GM23338 (cell line): ENCODE measurements at regions not wholly inside any gene's neighbourhood (a gene's known extent, or its start where the extent isn't known, plus 50 kb on each side); places are given as distances from the start of the nearest gene placed in this dataset.

Experiments used
- ATAC-seq: fragments of 200-7000 bp; cut with Tn5 transposase; 3 replicates; pipeline ENCODE4 v1.9.1; 2020
- DNase-seq: peaks from one replicate; pipeline ENCODE4 v3.0.0-alpha.2; 2015; ENCODE audit warnings: low spot score
- H2AFZ ChIP-seq: fragments of 200-600 bp; sonication (generic); 2 replicates; pipeline ENCODE4 v1.8.0; 2016; ENCODE audit warnings: antibody characterized with exemption, mild to moderate bottlenecking, moderate library complexity
- H3F3A ChIP-seq: fragments of 200-600 bp; sonication (generic); replicated peaks from 2 replicates; pipeline ENCODE4 v1.8.0; 2017; ENCODE audit warnings: antibody characterized with exemption, mixed run types, low read depth
- H3K27ac ChIP-seq: fragments of 200-600 bp; sonication (generic); 2 replicates; pipeline ENCODE4 v1.6.1; 2016; ENCODE audit warnings: low read depth
- H3K27me3 ChIP-seq: fragments of 200-600 bp; sonication (generic); 2 replicates; pipeline ENCODE4 v1.8.0; 2016; ENCODE audit warnings: mild to moderate bottlenecking, mixed run types, moderate library complexity; ENCODE audit not compliant: insufficient read depth
- H3K36me3 ChIP-seq: fragments of 200-600 bp; sonication (generic); 2 replicates; pipeline ENCODE4 v1.8.0; 2016; ENCODE audit warnings: mild to moderate bottlenecking; ENCODE audit not compliant: insufficient read depth
- H3K4me1 ChIP-seq: fragments of 200-600 bp; sonication (generic); 2 replicates; pipeline ENCODE4 v1.8.0; 2016; ENCODE audit warnings: mild to moderate bottlenecking, moderate library complexity; ENCODE audit not compliant: insufficient read depth
- H3K4me2 ChIP-seq: fragments of 200-600 bp; sonication (generic); 2 replicates; pipeline ENCODE4 v1.7.1; 2017; ENCODE audit warnings: mixed run types
- H3K4me3 ChIP-seq: fragments of 200-600 bp; sonication (generic); 2 replicates; pipeline ENCODE4 v1.6.1; 2016; ENCODE audit warnings: mixed run types
- H3K79me2 ChIP-seq: fragments of 200-600 bp; sonication (generic); replicated peaks from 2 replicates; pipeline ENCODE4 v1.8.0; 2017; ENCODE audit warnings: mild to moderate bottlenecking; ENCODE audit not compliant: insufficient read depth
- H3K9me2 ChIP-seq: fragments of 200-600 bp; sonication (generic); 2 replicates; pipeline ENCODE4 v1.8.0; 2017; ENCODE audit not compliant: insufficient read depth
- H4K20me1 ChIP-seq: fragments of 200-600 bp; sonication (generic); replicated peaks from 2 replicates; pipeline ENCODE4 v1.8.0; 2017; ENCODE audit warnings: mild to moderate bottlenecking; ENCODE audit not compliant: insufficient read depth
- H3K27ac Mint-ChIP-seq: 2 replicates; pipeline ENCODE4 v1.8.0; 2020; ENCODE audit warnings: inconsistent platforms, mild to moderate bottlenecking, moderate library complexity, mixed read lengths
- H3K27me3 Mint-ChIP-seq: 3 replicates; pipeline ENCODE4 v1.8.0; 2022; ENCODE audit warnings: low read depth, mild to moderate bottlenecking, moderate library complexity, mixed read lengths, inconsistent platforms; ENCODE audit not compliant: insufficient read depth, poor library complexity
- H3K36me3 Mint-ChIP-seq: 3 replicates; pipeline ENCODE4 v1.8.0; 2021; ENCODE audit warnings: low read depth, mild to moderate bottlenecking, inconsistent platforms, moderate library complexity, mixed read lengths
- H3K4me1 Mint-ChIP-seq: 3 replicates; pipeline ENCODE4 v1.8.0; 2020; ENCODE audit warnings: mild to moderate bottlenecking, inconsistent platforms, mixed read lengths
- H3K4me3 Mint-ChIP-seq: 3 replicates; pipeline ENCODE4 v1.8.0; 2021; ENCODE audit warnings: moderate library complexity, mild to moderate bottlenecking, inconsistent platforms, mixed read lengths
- H3K9me3 Mint-ChIP-seq: 3 replicates; pipeline ENCODE4 v1.8.0; 2020; ENCODE audit warnings: moderate library complexity, mild to moderate bottlenecking, inconsistent platforms, mixed read lengths
- CTCF ChIP-seq, 2 experiments: fragments of 200-600 bp in 1 of 2; sonication (generic) in 1 of 2; conservative IDR thresholded peaks; 2 replicates each; pipeline versions ENCODE4 v1.5.1 to v1.6.1; 2016 to 2017; ENCODE audit warnings: antibody characterized with exemption in 2 of 2, low read depth in 2 of 2, mild to moderate bottlenecking in 2 of 2, moderate library complexity in 1 of 2
- JUNB ChIP-seq: IDR thresholded peaks from one replicate; pipeline ENCODE4 v1.6.1; 2016; ENCODE audit warnings: antibody characterized with exemption; ENCODE audit not compliant: unreplicated experiment
- POLR2AphosphoS5 ChIP-seq: IDR thresholded peaks from 2 replicates; pipeline ENCODE4 v1.6.1; 2016; ENCODE audit warnings: antibody characterized with exemption, low read depth
- REST ChIP-seq: IDR thresholded peaks from one replicate; pipeline ENCODE4 v1.6.1; 2018; ENCODE audit warnings: antibody characterized with exemption; ENCODE audit not compliant: unreplicated experiment
- STAT1 ChIP-seq: IDR thresholded peaks from one replicate; pipeline ENCODE4 v1.6.1; 2016; ENCODE audit warnings: antibody characterized with exemption; ENCODE audit not compliant: unreplicated experiment
- ZNF114 ChIP-seq: fragments of 250-450 bp; sonication (Bioruptor Pico); IDR thresholded peaks from 2 replicates; pipeline ENCODE4 v1.5.0; 2020; ENCODE audit warnings: mild to moderate bottlenecking, moderate library complexity
- ZNF331 ChIP-seq: fragments of 250-450 bp; sonication (Bioruptor Pico); IDR thresholded peaks from 2 replicates; pipeline ENCODE4 v1.5.0; 2020; ENCODE audit warnings: low read depth, mild to moderate bottlenecking, moderate library complexity

DNA sequence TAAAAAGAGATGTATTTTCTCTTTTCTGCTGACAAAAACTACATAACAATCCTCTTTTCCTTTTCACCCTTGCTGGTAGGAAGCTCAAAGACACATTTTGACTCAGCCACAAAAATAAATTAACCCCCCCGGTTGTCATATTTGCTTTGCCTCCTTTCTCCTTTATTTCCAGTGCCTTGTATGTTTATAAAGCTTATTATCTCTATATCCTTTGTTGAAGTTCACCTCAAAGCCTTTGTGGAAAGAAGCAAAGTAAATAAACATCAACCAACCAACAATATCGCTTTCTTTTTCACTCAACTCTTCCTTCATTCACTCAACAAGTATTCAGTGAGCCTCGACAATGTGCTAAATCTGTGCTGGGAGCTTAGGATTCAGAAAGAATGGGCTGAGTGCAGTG lies 276.5 kb upstream of the ID2 start:
- no peak for DNase-seq
- no peaks in the 10 kb centered on the region for H3K4me1 Mint-ChIP-seq

GRCh38 chr2:8406271-8406670 lies 275.6 kb upstream of the ID2 start:
- no peak overlapping the region for H3K27ac ChIP-seq
- H2AFZ ChIP-seq, result no peak overlapping the region
- no peaks in the 10 kb centered on the region for H3K36me3 Mint-ChIP-seq
- H3K4me3 Mint-ChIP-seq, result no peak overlapping the region
- no peak for DNase-seq
- H3K4me1 ChIP-seq, result no peaks in the 10 kb centered on the region
- 0 out of 2 replicates have a peak, but pooled peaks cover 9% of the 10 kb centered on the region for H3K9me2 ChIP-seq
- peaks cover 4% of the 10 kb centered on the region; the same call in 2 of the 3 replicates for H3K9me3 Mint-ChIP-seq
- H3K27me3 ChIP-seq, result no peaks in the 10 kb centered on the region
- H4K20me1 ChIP-seq, result no peaks in the 10 kb centered on the region
- H3K79me2 ChIP-seq, result no peaks in the 10 kb centered on the region
- H3K4me3 ChIP-seq, result no peak overlapping the region
- ATAC-seq, result no peak
- H3K27ac Mint-ChIP-seq, result no peak overlapping the region
- H3K4me1 Mint-ChIP-seq, result no peaks in the 10 kb centered on the region
- no peak overlapping the region for H3K4me2 ChIP-seq
- no peaks in the 10 kb centered on the region for H3F3A ChIP-seq
- no peaks in the 10 kb centered on the region for H3K36me3 ChIP-seq
- peaks cover under 1% of the 10 kb centered on the region for H3K27me3 Mint-ChIP-seq
- TF ChIP-seq REST (no peak), CTCF (conservative IDR thresholded peaks at IDR 0.05; ENCODE audit: low read depth in 2 of 2) (no peak)

More for the DNA sequence above, 276.5 kb upstream of the ID2 start:
- Mint-ChIP-seq H3K27me3 (peaks cover 2% of the 10 kb centered on the region), H3K36me3 (no peaks in the 10 kb centered on the region), H3K4me3 (no peak overlapping the region), H3K27ac (no peak overlapping the region), H3K9me3 (peaks cover 4% of the 10 kb centered on the region; the same call in 2 of the 3 replicates)
- Histone ChIP-seq H3K9me2 (0 out of 2 replicates have a peak, but pooled peaks cover 9% of the 10 kb centered on the region), H3K4me1 (no peaks in the 10 kb centered on the region), H4K20me1 (no peaks in the 10 kb centered on the region), H3K4me2 (no peak overlapping the region), H3K27me3 (no peaks in the 10 kb centered on the region), H2AFZ (no peak overlapping the region), H3K36me3 (no peaks in the 10 kb centered on the region), H3K27ac (no peak overlapping the region), H3K4me3 (no peak overlapping the region), H3K79me2 (no peaks in the 10 kb centered on the region), H3F3A (no peaks in the 10 kb centered on the region)
- TF ChIP-seq STAT1, result no peak
- no peak for TF ChIP-seq POLR2AphosphoS5
- no peak for TF ChIP-seq ZNF114
- no peak for TF ChIP-seq JUNB
- TF ChIP-seq REST, result no peak
- TF ChIP-seq ZNF331 (CRISPR knock-in tag), result no peak
- no peak for ATAC-seq
